ENCODE measurements at regions not wholly inside any gene's neighbourhood (a gene's known extent, or its start where the extent isn't known, plus 50 kb on each side); places are given as distances from the start of the nearest gene placed in this dataset.

DNA sequence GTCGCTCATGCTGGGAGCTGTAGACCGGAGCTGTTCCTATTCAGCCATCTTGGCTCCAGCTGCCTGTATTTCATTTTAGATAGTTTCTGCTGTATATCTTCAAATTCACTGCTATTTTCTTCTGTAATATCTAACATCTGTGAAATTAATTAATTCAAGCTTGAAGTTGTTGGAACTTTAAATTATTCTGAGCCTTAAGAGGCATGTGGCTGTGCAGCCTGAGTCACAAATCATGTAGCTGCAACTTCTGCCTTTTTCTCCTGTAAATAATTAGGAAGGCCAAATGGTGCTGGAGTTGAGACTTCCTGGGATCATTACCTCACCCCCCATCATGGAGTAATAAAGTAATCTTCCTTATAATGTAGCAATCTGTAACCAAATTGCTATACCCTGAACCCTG, 183.3 kb upstream of the PCSK5 start:
- TF ChIP-seq KDM5A (IDR thresholded peaks at IDR 0.05) (no peak), POLR2A (IDR thresholded peaks at IDR 0.05; ENCODE audit: low read length) (no peak), JUNB (IDR thresholded peaks at IDR 0.05) (no peak), CHD4 (IDR thresholded peaks at IDR 0.05; ENCODE audit: borderline replicate concordance) (no peak), HDAC2 (IDR thresholded peaks at IDR 0.05) (no peak), MYC (IDR thresholded peaks at IDR 0.05; ENCODE audit: borderline replicate concordance, low read length) (no peak), EP300 (IDR thresholded peaks at IDR 0.05) (no peak), KDM1A (IDR thresholded peaks at IDR 0.05; ENCODE audit: low read depth) (no peak), NR3C1 (IDR thresholded peaks at IDR 0.05) (no peak), NPAS2 (CRISPR knock-in tag; IDR thresholded peaks at IDR 0.05; ENCODE audit: borderline replicate concordance) (no peak)
- TF ChIP-seq, protein P1, sequence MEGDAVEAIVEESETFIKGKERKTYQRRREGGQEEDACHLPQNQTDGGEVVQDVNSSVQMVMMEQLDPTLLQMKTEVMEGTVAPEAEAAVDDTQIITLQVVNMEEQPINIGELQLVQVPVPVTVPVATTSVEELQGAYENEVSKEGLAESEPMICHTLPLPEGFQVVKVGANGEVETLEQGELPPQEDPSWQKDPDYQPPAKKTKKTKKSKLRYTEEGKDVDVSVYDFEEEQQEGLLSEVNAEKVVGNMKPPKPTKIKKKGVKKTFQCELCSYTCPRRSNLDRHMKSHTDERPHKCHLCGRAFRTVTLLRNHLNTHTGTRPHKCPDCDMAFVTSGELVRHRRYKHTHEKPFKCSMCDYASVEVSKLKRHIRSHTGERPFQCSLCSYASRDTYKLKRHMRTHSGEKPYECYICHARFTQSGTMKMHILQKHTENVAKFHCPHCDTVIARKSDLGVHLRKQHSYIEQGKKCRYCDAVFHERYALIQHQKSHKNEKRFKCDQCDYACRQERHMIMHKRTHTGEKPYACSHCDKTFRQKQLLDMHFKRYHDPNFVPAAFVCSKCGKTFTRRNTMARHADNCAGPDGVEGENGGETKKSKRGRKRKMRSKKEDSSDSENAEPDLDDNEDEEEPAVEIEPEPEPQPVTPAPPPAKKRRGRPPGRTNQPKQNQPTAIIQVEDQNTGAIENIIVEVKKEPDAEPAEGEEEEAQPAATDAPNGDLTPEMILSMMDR (IDR thresholded peaks at IDR 0.05), result no peak
- TF ChIP-seq, protein P2, sequence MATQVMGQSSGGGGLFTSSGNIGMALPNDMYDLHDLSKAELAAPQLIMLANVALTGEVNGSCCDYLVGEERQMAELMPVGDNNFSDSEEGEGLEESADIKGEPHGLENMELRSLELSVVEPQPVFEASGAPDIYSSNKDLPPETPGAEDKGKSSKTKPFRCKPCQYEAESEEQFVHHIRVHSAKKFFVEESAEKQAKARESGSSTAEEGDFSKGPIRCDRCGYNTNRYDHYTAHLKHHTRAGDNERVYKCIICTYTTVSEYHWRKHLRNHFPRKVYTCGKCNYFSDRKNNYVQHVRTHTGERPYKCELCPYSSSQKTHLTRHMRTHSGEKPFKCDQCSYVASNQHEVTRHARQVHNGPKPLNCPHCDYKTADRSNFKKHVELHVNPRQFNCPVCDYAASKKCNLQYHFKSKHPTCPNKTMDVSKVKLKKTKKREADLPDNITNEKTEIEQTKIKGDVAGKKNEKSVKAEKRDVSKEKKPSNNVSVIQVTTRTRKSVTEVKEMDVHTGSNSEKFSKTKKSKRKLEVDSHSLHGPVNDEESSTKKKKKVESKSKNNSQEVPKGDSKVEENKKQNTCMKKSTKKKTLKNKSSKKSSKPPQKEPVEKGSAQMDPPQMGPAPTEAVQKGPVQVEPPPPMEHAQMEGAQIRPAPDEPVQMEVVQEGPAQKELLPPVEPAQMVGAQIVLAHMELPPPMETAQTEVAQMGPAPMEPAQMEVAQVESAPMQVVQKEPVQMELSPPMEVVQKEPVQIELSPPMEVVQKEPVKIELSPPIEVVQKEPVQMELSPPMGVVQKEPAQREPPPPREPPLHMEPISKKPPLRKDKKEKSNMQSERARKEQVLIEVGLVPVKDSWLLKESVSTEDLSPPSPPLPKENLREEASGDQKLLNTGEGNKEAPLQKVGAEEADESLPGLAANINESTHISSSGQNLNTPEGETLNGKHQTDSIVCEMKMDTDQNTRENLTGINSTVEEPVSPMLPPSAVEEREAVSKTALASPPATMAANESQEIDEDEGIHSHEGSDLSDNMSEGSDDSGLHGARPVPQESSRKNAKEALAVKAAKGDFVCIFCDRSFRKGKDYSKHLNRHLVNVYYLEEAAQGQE (IDR thresholded peaks at IDR 0.05), result no peak
- TF ChIP-seq, protein P3, sequence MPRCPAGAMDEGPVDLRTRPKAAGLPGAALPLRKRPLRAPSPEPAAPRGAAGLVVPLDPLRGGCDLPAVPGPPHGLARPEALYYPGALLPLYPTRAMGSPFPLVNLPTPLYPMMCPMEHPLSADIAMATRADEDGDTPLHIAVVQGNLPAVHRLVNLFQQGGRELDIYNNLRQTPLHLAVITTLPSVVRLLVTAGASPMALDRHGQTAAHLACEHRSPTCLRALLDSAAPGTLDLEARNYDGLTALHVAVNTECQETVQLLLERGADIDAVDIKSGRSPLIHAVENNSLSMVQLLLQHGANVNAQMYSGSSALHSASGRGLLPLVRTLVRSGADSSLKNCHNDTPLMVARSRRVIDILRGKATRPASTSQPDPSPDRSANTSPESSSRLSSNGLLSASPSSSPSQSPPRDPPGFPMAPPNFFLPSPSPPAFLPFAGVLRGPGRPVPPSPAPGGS (IDR thresholded peaks at IDR 0.05), result no peak
